ENCODE measurements at regions not wholly inside any gene's neighbourhood (a gene's known extent, or its start where the extent isn't known, plus 50 kb on each side); places are given as distances from the start of the nearest gene placed in this dataset.

- no peak for DNase-seq (ENCODE audit: low read depth)
- Histone ChIP-seq H3K36me3 (ENCODE audit: control insufficient read depth, insufficient read depth, low read length) (no peaks in the 10 kb centered on the region), H3K27me3 (ENCODE audit: control insufficient read depth, insufficient read depth, low read length) (peaks cover 3% of the 10 kb centered on the region), H3K4me3 (ENCODE audit: low read depth, low read length) (no peak overlapping the region)
- FAIRE-seq: no peak
- TF ChIP-seq, protein P1, sequence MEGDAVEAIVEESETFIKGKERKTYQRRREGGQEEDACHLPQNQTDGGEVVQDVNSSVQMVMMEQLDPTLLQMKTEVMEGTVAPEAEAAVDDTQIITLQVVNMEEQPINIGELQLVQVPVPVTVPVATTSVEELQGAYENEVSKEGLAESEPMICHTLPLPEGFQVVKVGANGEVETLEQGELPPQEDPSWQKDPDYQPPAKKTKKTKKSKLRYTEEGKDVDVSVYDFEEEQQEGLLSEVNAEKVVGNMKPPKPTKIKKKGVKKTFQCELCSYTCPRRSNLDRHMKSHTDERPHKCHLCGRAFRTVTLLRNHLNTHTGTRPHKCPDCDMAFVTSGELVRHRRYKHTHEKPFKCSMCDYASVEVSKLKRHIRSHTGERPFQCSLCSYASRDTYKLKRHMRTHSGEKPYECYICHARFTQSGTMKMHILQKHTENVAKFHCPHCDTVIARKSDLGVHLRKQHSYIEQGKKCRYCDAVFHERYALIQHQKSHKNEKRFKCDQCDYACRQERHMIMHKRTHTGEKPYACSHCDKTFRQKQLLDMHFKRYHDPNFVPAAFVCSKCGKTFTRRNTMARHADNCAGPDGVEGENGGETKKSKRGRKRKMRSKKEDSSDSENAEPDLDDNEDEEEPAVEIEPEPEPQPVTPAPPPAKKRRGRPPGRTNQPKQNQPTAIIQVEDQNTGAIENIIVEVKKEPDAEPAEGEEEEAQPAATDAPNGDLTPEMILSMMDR (IDR thresholded peaks at IDR 0.05; ENCODE audit: insufficient read depth, low read length, severe bottlenecking): no peak
These were observed 264.1 kb upstream of the CDYL start for GRCh38 chr6:4512051-4512471.

GRCh38 chr6:4511641-4512020, 264.6 kb upstream of the CDYL start:
- Histone ChIP-seq H3K27me3 (ENCODE audit: control insufficient read depth, insufficient read depth, low read length) (peaks cover 3% of the 10 kb centered on the region), H3K36me3 (ENCODE audit: control insufficient read depth, insufficient read depth, low read length) (no peaks in the 10 kb centered on the region), H3K4me3 (ENCODE audit: low read depth, low read length) (no peak overlapping the region)
- TF ChIP-seq, protein P1 (IDR thresholded peaks at IDR 0.05; ENCODE audit: insufficient read depth, low read length, severe bottlenecking): no peak
- FAIRE-seq (no peak), DNase-seq (ENCODE audit: low read depth) (no peak)

GRCh38 chr6:4510906-4511640, 265.1 kb upstream of the CDYL start:
- FAIRE-seq (peak; percentile 80), DNase-seq (ENCODE audit: low read depth) (no peak)
- Histone ChIP-seq H3K27me3 (ENCODE audit: control insufficient read depth, insufficient read depth, low read length) (peaks cover 3% of the 10 kb centered on the region), H3K4me3 (ENCODE audit: low read depth, low read length) (no peak overlapping the region), H3K36me3 (ENCODE audit: control insufficient read depth, insufficient read depth, low read length) (no peaks in the 10 kb centered on the region)
- TF ChIP-seq, protein P1 (IDR thresholded peaks at IDR 0.05; ENCODE audit: insufficient read depth, low read length, severe bottlenecking): no peak

- Histone ChIP-seq H3K27me3 (ENCODE audit: control insufficient read depth, insufficient read depth, low read length) (peaks cover 3% of the 10 kb centered on the region), H3K36me3 (ENCODE audit: control insufficient read depth, insufficient read depth, low read length) (no peaks in the 10 kb centered on the region), H3K4me3 (ENCODE audit: low read depth, low read length) (no peak overlapping the region)
- DNase-seq (ENCODE audit: low read depth): no peak
- no peak for FAIRE-seq
- TF ChIP-seq, protein P1 (IDR thresholded peaks at IDR 0.05; ENCODE audit: insufficient read depth, low read length, severe bottlenecking): no peak
These were observed 265.9 kb upstream of the CDYL start for GRCh38 chr6:4510317-4510716.

DNA sequence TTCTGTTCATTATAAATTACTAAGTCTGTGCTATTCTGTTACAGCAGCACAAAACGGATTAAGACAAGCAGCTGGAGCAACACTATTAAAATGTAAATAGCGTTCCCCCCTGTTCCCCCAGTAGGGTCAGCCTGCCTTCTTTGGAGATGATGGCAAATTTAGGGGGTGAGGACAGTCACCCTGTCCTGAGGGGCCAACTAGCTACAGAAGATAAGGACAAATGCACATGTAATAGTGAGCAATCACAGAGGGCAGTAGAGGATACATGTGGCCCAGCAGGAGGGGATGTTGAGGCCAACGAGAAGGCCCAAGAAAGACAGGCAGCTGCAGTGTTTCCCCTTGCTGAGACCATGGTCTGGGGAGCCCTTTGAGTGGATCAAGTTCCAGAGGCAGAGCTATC, 266.7 kb upstream of the CDYL start:
- FAIRE-seq (no peak), DNase-seq (ENCODE audit: low read depth) (no peak)
- H3K4me3 ChIP-seq (ENCODE audit: low read depth, low read length): no peak overlapping the region
- TF ChIP-seq, protein P1 (IDR thresholded peaks at IDR 0.05; ENCODE audit: insufficient read depth, low read length, severe bottlenecking): no peak
- no peaks in the 10 kb centered on the region for H3K36me3 ChIP-seq (ENCODE audit: control insufficient read depth, insufficient read depth, low read length)
- peaks cover 3% of the 10 kb centered on the region for H3K27me3 ChIP-seq (ENCODE audit: control insufficient read depth, insufficient read depth, low read length)

DNA sequence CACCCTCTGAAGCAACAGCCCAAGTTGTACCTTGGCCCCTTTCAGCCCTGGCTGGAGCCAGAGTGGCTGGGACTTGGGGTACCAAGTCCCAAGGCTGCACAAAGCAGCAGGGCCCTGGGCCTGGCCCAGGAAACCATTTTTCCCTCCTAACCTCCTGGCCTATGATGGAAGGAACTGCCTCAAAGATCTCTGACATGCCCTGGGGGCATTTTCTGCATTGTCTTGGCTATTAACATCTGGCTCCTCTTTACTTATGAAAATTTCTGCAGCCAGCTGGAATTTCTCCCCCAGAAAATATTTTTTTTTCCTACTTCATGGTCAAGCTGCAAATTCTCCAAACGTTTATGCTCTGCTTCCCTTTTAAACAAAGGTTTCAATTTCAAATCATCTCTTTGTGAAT, 269.4 kb upstream of the CDYL start:
- Histone ChIP-seq H3K36me3 (ENCODE audit: control insufficient read depth, insufficient read depth, low read length) (no peaks in the 10 kb centered on the region), H3K4me3 (ENCODE audit: low read depth, low read length) (no peak overlapping the region), H3K27me3 (ENCODE audit: control insufficient read depth, insufficient read depth, low read length) (peaks cover 3% of the 10 kb centered on the region)
- no peak for DNase-seq (ENCODE audit: low read depth)
- no peak for FAIRE-seq
- TF ChIP-seq, protein P1 (IDR thresholded peaks at IDR 0.05; ENCODE audit: insufficient read depth, low read length, severe bottlenecking): no peak

Data from bronchial epithelial cell (primary cell).